HepG2 (cell line): ENCODE measurements at regions not wholly inside any gene's neighbourhood (a gene's known extent, or its start where the extent isn't known, plus 50 kb on each side); places are given as distances from the start of the nearest gene placed in this dataset.

Source experiments
- ATAC-seq: fragments of 200-7000 bp; cut with Tn5 transposase; 3 replicates; pipeline ENCODE4 v1.9.1; 2020; ENCODE audit warnings: mild to moderate bottlenecking, moderate library complexity
- BruUV-seq: library from RNA; stranded (reverse); fragments of 400-500 nt; replicated peaks from 2 replicates; lab custom pipeline; 2021; lab: Mats Ljungman, UMichigan
- CTCF ChIA-PET: fragments of 300-600 bp; formaldehyde crosslinking; extraction: SDS; loops from one replicate; lab custom pipeline; 2021; ENCODE audit warnings: low total read pairs, inconsistent platforms, low intra/inter-chr PET ratio; lab: Yijun Ruan, JAX
- POLR2A ChIA-PET: fragments of 350-600 bp; sonication (Branson Sonifier 250); formaldehyde crosslinking; loops from one replicate; lab custom pipeline; 2020; ENCODE audit warnings: antibody characterized with exemption, inconsistent platforms; lab: Yijun Ruan, JAX
- DNase-seq: peaks from one replicate; pipeline ENCODE4 v3.0.0-alpha.2; 2015; ENCODE audit warnings: low spot score
- FAIRE-seq: peaks from 3 replicates; lab custom pipeline; 2011; peaks lifted over from hg19 to GRCh38; lab: Jason Lieb, UNC
- H2AFZ ChIP-seq: one replicate; pipeline ENCODE4 v1.6.1; 2011; ENCODE audit warnings: low read length, inconsistent platforms
- H3K27ac ChIP-seq: fragments of 300-600 bp; 3 replicates; pipeline ENCODE4 v1.8.0; 2011; ENCODE audit warnings: mixed run types, mild to moderate bottlenecking, mixed read lengths, low read length, inconsistent platforms; ENCODE audit not compliant: insufficient read depth; ENCODE audit errors: extremely low read length
- H3K27me3 ChIP-seq, 2 experiments: fragments of 200-600 bp in 1 of 2; 2 replicates in 1 of 2; 3 replicates in 1 of 2; pipeline versions ENCODE4 v1.6.0 to v1.8.0; 2011; ENCODE audit warnings: low read length in 2 of 2, mild to moderate bottlenecking in 2 of 2, moderate library complexity in 2 of 2, inconsistent platforms in 1 of 2; ENCODE audit not compliant: insufficient read depth in 2 of 2, control insufficient read depth in 1 of 2
- H3K36me3 ChIP-seq, 2 experiments: fragments of 200-600 bp in 1 of 2; replicated peaks in 1 of 2; 2 replicates in 1 of 2; 3 replicates in 1 of 2; pipeline versions ENCODE4 v1.5.1 to v1.8.0; 2011; ENCODE audit warnings: low read length in 2 of 2, inconsistent platforms in 1 of 2; ENCODE audit not compliant: insufficient read depth in 2 of 2, control insufficient read depth in 1 of 2
- H3K4me1 ChIP-seq: 2 replicates; pipeline ENCODE4 v1.5.1; 2012; ENCODE audit warnings: low read length, inconsistent platforms; ENCODE audit not compliant: insufficient read depth
- H3K4me2 ChIP-seq: 2 replicates; pipeline ENCODE4 v1.6.0; 2011; ENCODE audit warnings: low read depth, low read length, inconsistent platforms
- H3K4me3 ChIP-seq, 3 experiments: fragments of 200-600 bp in 1 of 3; sonication (generic), shearing (Covaris generic) in 1 of 3; replicated peaks in 1 of 3; 2 replicates each; pipeline ENCODE4 v1.5.1; 2011 to 2016; ENCODE audit warnings: low read length in 3 of 3, inconsistent platforms in 2 of 3, low read depth in 2 of 3, mild to moderate bottlenecking in 2 of 3, control low read depth in 1 of 3, mixed read lengths in 1 of 3; ENCODE audit not compliant: insufficient read depth in 1 of 3
- H3K79me2 ChIP-seq: one replicate; pipeline ENCODE4 v1.6.1; 2011; ENCODE audit warnings: low read length, inconsistent platforms; ENCODE audit not compliant: insufficient read depth
- H3K9ac ChIP-seq: 2 replicates; pipeline ENCODE4 v1.6.0; 2011; ENCODE audit warnings: mild to moderate bottlenecking, low read depth, low read length, inconsistent platforms; ENCODE audit not compliant: insufficient read depth
- H3K9me3 ChIP-seq: 2 replicates; pipeline ENCODE4 v1.5.1; 2012; ENCODE audit warnings: mild to moderate bottlenecking, low read length
- H4K20me1 ChIP-seq: 2 replicates; pipeline ENCODE4 v1.6.0; 2011; ENCODE audit warnings: inconsistent platforms, mild to moderate bottlenecking, low read length, moderate library complexity; ENCODE audit not compliant: insufficient read depth
- CAMTA2 ChIP-seq: sonication (generic); formaldehyde crosslinking; IDR thresholded peaks from 2 replicates; pipeline ENCODE4 v1.4.0; 2020; ENCODE audit warnings: mild to moderate bottlenecking, missing genetic modification reagents, borderline replicate concordance
- CREB1 ChIP-seq, 2 experiments: fragments of 450-650 bp in 1 of 2; IDR thresholded peaks; 2 replicates each; pipeline ENCODE4 v1.6.1; 2016 to 2017; ENCODE audit warnings: control low read depth in 1 of 2, mild to moderate bottlenecking in 1 of 2, missing compliant biosample characterization in 1 of 2, missing genetic modification characterization in 1 of 2
- FOXC1 ChIP-seq: sonication (generic); formaldehyde crosslinking; IDR thresholded peaks from 2 replicates; pipeline ENCODE4 v1.8.0; 2022; ENCODE audit warnings: mild to moderate bottlenecking, missing genetic modification reagents, borderline replicate concordance
- HCFC1 ChIP-seq: fragments of 150-350 bp; IDR thresholded peaks from 2 replicates; pipeline ENCODE4 v1.6.1; 2014; ENCODE audit warnings: low read depth, low read length
- MED8 ChIP-seq: sonication (generic); formaldehyde crosslinking; IDR thresholded peaks from 2 replicates; pipeline ENCODE4 v1.8.1; 2023; ENCODE audit warnings: mild to moderate bottlenecking, missing genetic modification reagents; ENCODE audit not compliant: insufficient replicate concordance
- NFRKB ChIP-seq: fragments of 450-650 bp; IDR thresholded peaks from 2 replicates; pipeline ENCODE4 v1.6.1; 2017
- REL ChIP-seq: sonication (generic); formaldehyde crosslinking; conservative IDR thresholded peaks from 2 replicates; pipeline ENCODE4 v1.8.0; 2022; ENCODE audit warnings: mild to moderate bottlenecking, missing genetic modification reagents, moderate library complexity
- SCMH1 ChIP-seq: sonication (generic); formaldehyde crosslinking; IDR thresholded peaks from 2 replicates; pipeline ENCODE4 v1.9.0; 2021; ENCODE audit warnings: missing genetic modification reagents, mild to moderate bottlenecking, borderline replicate concordance
- XBP1 ChIP-seq: sonication (generic); formaldehyde crosslinking; IDR thresholded peaks from 2 replicates; pipeline ENCODE4 v1.5.0; 2020; ENCODE audit warnings: missing genetic modification reagents
- ZNF326 ChIP-seq: sonication (generic); formaldehyde crosslinking; IDR thresholded peaks from 2 replicates; pipeline ENCODE4 v1.4.0; 2020; ENCODE audit warnings: missing genetic modification reagents, borderline replicate concordance
- ZNF383 ChIP-seq: sonication (generic); formaldehyde crosslinking; IDR thresholded peaks from 2 replicates; pipeline ENCODE4 v1.4.0; 2020; ENCODE audit warnings: missing genetic modification reagents, mild to moderate bottlenecking, borderline replicate concordance
- ZNF557 ChIP-seq: sonication (generic); formaldehyde crosslinking; IDR thresholded peaks from 2 replicates; pipeline ENCODE4 v1.4.0; 2020; ENCODE audit warnings: missing genetic modification reagents
- ZNF615 ChIP-seq: sonication (generic); formaldehyde crosslinking; IDR thresholded peaks from 2 replicates; pipeline ENCODE4 v1.5.0; 2020; ENCODE audit warnings: mild to moderate bottlenecking, missing genetic modification reagents, borderline replicate concordance
- ZNF747 ChIP-seq: sonication (generic); formaldehyde crosslinking; IDR thresholded peaks from 2 replicates; pipeline ENCODE4 v1.8.1; 2023; ENCODE audit warnings: missing genetic modification reagents, mild to moderate bottlenecking, borderline replicate concordance
- WGBS: methylation state at CpG from one replicate; pipeline ENCODE4 v1.1.6; 2017; ENCODE audit warnings: low lambda C conversion rate; 5-methylcytosine and 5-hydroxymethylcytosine counted together
- in situ Hi-C: cut with HindIII; loops from 2 replicates; pipeline ENCODE4 v1.10.0; 2017; ENCODE audit warnings: low pct_unique_long_range_greater_than_20kb; ENCODE audit not compliant: extremely low pct_ligation_motif_present
- intact Hi-C: fragments of 100-400 bp; cut with micrococcal nuclease; formaldehyde crosslinking; loops from one replicate; pipeline ENCODE4 v1.10.0; 2022; ENCODE audit not compliant: unreplicated experiment
- TF ChIP-seq, protein P1 (sequence below): sonication (generic); formaldehyde crosslinking; IDR thresholded peaks from 2 replicates; pipeline ENCODE4 v1.4.0; 2020; ENCODE audit warnings: mild to moderate bottlenecking, missing genetic modification reagents

DNA sequence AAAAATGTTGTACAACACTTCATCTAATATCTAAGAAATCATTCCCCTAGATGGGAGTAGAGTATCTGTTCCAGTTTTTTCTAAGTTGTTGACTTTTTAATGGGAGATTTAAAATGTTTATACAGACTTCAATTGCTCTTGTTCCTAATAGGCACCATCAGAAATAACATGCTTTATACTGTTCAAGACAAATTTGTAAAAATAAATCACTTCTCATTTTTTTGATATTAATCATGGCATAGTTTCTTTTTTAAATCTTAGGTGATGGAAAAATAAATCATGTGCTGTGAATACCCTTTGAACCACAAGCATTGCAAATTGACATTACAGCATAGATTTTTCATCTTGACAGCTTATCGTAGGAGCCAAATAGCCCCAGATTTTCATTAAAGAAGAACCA is 473.5 kb upstream of the MGAT4C start:
- H3K4me1 ChIP-seq, result no peaks in the 10 kb centered on the region
- TF ChIP-seq ZNF557 (CRISPR knock-in tag) (no peak), ZNF747 (CRISPR knock-in tag) (no peak), CREB1 (IDR thresholded peaks at IDR 0.05) (no peak), CREB1 (CRISPR knock-in tag; IDR thresholded peaks at IDR 0.05) (no peak), SCMH1 (no peak), ZNF615 (no peak), XBP1 (CRISPR knock-in tag) (no peak), ZNF383 (CRISPR knock-in tag) (no peak)
- H4K20me1 ChIP-seq, result no peaks in the 10 kb centered on the region
- FAIRE-seq (no peak), DNase-seq (no peak), ATAC-seq (no peak)
- no peak overlapping the region for H3K4me2 ChIP-seq
- no peaks in the 10 kb centered on the region for H3K9me3 ChIP-seq
- 0% methylated on average over 1 of the region's 1 CpG for WGBS
- no peaks in the 10 kb centered on the region for H3K79me2 ChIP-seq
- ChIA-PET CTCF (no interaction called here), POLR2A (no interaction called here)
- H3K27ac ChIP-seq, result no peak overlapping the region
- no peak overlapping the region for H3K9ac ChIP-seq
- intact Hi-C loops, result no loop called here
- no peak overlapping the region for H3K4me3 ChIP-seq
- in situ Hi-C loops, result no loop called here
- no TSS peak for BruUV-seq
- H2AFZ ChIP-seq, result no peak overlapping the region
- H3K36me3 ChIP-seq, result no peaks in the 10 kb centered on the region
- H3K27me3 ChIP-seq, result no peaks in the 10 kb centered on the region

DNA sequence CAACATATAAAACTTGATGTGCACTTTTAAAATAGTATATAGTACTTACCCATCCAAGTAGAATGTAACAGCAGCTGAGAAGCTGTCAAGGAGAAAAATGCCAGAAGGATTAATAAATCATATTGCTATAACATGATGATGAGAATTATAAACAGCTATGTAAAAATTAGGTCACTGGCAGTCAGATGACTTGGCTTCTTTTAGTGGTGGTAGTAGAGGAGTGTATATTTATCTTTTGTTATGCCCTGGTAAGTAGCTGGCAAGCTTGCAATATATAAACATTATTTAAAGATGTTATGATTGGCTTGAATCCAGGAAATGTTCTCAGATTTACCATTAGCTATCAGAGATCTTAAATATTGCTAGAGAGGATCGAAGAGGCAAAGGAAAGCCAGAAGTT is 471.0 kb upstream of the MGAT4C start:
- in situ Hi-C loops (no loop called here), intact Hi-C loops (no loop called here)
- no peaks in the 10 kb centered on the region for H3K36me3 ChIP-seq
- H3K79me2 ChIP-seq, result no peaks in the 10 kb centered on the region
- H3K4me2 ChIP-seq, result no peak overlapping the region
- H3K9me3 ChIP-seq, result no peaks in the 10 kb centered on the region
- H3K9ac ChIP-seq, result no peak overlapping the region
- FAIRE-seq, result no peak
- ChIA-PET CTCF (no interaction called here), POLR2A (no interaction called here)
- H3K27me3 ChIP-seq, result no peaks in the 10 kb centered on the region
- BruUV-seq, result no TSS peak
- WGBS, result 3% methylated on average over 1 of the region's 1 CpG
- no peak for ATAC-seq
- no peak overlapping the region for H3K27ac ChIP-seq
- no peaks in the 10 kb centered on the region for H4K20me1 ChIP-seq
- H3K4me1 ChIP-seq, result no peaks in the 10 kb centered on the region
- DNase-seq, result no peak
- H2AFZ ChIP-seq, result no peak overlapping the region
- H3K4me3 ChIP-seq, result no peak overlapping the region
- TF ChIP-seq HCFC1 (no peak), FOXC1 (CRISPR knock-in tag) (no peak), NFRKB (no peak), MED8 (CRISPR knock-in tag) (no peak), REL (CRISPR knock-in tag) (no peak), CAMTA2 (CRISPR knock-in tag) (no peak), ZNF326 (CRISPR knock-in tag) (no peak)
- TF ChIP-seq, protein P1, sequence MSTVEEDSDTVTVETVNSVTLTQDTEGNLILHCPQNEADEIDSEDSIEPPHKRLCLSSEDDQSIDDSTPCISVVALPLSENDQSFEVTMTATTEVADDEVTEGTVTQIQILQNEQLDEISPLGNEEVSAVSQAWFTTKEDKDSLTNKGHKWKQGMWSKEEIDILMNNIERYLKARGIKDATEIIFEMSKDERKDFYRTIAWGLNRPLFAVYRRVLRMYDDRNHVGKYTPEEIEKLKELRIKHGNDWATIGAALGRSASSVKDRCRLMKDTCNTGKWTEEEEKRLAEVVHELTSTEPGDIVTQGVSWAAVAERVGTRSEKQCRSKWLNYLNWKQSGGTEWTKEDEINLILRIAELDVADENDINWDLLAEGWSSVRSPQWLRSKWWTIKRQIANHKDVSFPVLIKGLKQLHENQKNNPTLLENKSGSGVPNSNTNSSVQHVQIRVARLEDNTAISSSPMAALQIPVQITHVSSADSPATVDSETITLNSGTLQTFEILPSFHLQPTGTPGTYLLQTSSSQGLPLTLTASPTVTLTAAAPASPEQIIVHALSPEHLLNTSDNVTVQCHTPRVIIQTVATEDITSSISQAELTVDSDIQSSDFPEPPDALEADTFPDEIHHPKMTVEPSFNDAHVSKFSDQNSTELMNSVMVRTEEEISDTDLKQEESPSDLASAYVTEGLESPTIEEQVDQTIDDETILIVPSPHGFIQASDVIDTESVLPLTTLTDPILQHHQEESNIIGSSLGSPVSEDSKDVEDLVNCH (CRISPR knock-in tag), result no peak
